M059J (cell line): ENCODE measurements at regions not wholly inside any gene's neighbourhood (a gene's known extent, or its start where the extent isn't known, plus 50 kb on each side); places are given as distances from the start of the nearest gene placed in this dataset.
A peak's percentile ranks its signal among the peaks of the same experiment; 100 is the strongest.

ENCODE experiments used
- DNase-seq: peaks from one replicate; pipeline ENCODE4 v3.0.0-alpha.2; 2012; ENCODE audit warnings: low read depth

DNA sequence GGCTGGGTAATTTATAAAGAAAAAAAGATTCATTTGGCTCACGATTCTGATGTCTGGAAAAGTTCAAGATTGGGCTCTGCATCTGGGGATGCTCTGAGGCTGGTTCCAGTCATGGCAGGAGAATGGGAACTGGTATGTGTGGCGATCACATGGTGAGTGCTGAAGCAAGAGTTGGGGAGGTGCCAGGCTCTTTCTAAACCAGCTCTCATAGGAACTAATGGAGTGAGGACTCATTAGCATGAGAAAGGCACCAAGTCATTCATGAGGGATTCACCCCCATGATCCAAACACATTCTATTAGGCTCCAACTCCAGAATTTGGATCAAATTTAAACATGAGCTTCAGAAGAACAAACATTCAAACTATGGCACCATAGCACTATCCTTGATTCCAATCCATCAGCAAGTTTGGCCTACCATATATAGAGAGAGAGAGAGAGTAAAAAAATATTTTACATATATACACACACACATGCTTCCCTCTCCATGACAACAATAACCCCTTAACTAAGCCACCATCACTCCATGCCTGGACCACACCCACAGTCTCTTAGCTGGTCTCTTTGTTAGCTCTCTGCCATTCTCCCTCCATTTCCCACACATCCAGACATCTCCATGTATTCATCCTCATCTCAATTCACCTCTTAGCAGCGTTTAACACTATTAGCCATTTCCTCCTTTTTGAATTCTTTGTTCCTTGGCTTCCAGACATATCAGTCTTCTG lies 57.9 kb downstream of the NPY start:
- no peak for DNase-seq

DNA sequence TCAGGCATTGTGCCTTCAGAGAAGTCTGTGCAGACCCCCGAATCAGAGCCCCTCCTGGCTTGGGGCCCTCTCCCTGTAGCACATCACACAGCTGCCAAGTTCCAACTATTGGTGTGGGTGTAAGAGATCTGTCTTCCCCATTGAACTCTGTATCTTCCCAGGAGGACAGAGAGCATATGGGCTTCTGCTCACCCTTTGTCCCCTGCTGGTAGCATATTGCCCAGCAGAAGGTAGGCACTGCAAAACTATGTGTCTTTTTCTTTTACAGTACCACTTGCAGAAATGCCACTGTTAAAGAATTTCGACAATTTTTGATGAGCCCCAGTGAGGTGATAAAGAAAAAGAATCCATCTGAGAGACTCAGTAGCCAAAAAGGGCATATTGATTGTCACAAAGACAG lies 59.6 kb downstream of the NPY start:
- DNase-seq = no peak

DNA sequence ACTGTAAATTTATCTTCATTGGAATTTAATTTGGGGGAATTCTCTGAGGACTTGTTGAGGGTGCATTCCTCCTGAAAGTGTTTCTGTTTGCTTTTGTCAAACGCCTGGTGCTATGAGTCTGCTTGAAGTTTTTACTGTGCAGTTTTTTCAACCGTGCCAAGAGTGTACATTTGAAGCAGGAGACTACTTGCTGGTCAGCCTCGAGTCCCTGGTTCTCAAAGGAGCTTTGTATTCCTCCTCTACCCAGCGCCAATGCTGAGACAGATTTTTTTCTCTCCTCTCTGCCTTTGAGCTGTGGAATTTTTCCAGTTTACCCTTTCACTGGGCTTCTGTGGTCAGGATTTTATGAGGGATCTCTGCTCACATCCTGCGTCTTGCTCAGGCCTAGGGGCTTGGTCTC lies 62.1 kb downstream of the NPY start:
- peak; percentile 86 for DNase-seq

DNA sequence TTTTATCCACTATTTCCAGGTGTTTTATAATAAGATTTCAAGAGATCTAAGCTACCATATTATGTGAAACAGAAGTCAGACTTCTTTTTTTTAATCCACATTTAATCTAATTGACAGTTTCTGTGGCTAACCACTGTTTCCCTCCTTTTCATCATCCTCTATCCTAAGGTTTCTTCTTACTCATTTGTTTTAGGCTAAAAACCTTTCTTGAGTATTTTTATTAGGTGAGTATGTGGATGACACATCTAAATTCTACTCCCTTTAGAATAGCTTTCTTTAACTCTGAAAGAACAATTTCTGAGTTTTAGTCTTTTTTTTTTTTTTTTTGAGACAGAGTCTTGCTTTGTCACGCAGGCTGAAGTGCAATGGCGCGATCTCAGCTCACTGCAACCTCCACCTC lies 62.7 kb downstream of the NPY start:
- DNase-seq = peak; percentile 79

DNA sequence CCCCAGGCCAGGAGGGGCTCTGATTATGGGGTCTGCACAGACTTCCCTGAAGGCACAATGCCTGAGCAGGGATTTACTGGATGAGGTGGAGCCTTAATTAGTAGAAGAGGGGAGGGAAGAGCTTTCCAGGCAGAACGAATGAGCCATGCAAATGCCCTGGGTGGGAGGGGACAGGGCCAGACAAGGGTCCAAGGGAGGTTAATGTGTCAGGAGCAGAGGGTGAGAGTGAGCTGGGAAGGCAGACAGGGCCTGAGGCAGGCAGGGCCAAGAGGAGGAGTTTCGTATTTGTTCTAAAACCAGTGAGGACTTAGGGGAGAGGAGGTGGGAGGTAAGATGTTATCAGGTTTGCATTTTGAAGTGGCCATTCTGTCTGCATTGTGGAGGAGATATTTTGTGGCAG lies 65.3 kb downstream of the NPY start:
- no peak for DNase-seq

DNA sequence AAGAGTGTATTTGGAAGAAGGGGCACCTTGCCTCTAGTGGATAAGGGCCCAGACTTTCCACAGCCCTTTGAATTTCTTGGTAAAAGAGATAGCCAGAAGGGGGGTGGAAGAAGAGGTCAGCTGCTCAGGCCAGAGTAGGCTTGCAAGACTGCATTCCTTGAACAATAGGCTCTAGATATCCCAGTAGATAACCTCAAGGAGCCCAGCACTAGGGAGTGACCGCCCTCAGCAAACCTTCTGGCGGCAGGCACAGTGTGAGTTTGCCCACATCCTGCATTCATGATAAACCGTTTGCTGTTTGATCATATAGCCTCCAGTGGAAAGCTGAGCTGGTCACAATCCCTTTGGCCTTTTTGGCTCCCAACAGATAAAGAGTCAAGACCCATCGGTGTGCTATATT lies 70.5 kb downstream of the NPY start:
- DNase-seq = no peak

DNA sequence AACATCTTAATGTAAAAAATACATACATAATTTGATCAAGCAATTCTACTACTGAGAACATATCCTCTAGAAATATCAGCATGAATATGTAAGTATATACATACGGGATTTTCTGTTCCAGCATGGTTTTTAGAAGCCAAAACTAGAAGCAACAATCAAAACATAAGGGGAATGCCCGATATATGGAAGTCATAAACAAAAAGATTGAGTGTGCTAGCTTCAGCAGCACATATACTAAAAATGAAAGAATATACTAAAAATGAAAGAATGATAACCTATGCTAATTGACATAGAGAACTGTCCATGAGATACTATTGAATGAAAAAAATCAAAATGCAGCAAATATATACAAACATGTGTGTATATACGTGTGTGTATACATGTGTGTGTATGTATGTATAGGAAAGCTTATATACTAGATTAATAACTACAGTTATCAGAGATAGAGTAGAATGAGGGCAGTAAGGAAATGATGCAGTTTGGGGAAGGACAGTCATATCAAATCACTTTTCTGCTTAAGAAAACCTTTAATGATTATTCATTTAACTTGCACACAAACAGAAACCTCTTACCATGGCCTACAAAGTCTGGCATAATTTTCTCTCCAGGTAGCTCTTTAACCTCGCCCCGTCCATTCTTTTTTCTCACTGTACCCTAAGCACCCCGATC lies 72.9 kb downstream of the NPY start:
- no peak for DNase-seq

DNA sequence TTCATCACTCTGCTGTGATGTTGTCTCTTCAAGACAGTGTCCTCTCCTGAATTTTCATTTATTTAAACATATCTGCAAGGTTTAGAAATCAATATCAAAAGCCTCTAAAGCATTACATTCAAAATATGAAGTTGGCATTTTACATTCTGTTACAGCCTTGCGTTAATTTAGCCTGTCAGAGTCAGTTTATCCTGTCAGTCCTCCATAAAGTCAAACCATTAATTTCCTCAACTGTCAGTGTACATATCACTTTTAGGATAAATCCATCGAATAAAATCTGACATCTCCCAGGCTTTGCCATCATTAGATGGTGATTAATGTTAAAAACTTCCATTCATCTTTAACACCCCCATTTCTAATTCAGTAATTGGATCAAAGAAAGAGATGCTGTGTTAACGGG lies 77.0 kb downstream of the NPY start:
- DNase-seq = no peak

DNA sequence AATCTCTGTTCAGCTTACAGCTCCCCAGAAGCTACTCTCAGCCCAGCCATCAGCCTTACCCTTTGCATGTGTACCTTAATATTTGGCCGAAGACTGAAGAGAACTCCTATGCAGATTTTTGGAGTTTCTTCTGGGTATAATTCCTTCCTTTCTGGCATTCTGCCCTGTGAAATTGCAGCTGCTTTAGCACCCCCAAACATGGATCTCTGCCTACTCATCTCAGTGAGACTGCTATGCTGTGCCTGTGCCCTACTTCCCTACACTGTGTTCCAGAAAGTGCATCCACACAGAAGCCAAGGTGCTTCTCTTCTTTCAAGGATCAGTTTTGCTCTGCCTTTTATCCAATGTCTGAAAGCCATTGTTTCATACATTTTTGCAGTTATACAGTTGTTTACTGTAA lies 81.6 kb downstream of the NPY start:
- no peak for DNase-seq

DNA sequence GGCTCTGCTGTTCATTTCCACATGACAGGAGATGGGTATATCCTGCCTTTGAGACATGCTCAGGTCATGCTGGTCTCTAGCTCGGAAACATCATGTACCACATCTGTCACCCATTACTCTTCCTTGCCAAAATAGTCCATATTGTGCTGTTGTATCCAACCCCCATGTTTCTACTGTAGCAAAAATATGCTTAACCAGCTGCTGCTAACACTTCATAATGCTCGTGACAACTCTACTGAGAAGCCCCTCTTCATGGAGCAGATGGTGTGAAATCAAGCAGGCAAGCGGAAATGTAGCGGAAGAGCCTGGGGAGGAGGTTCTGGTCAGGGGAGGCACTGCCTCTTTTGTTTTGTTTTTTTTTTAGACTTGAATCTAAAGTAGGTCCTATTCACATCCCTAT lies 82.9 kb downstream of the NPY start:
- DNase-seq = no peak

DNA sequence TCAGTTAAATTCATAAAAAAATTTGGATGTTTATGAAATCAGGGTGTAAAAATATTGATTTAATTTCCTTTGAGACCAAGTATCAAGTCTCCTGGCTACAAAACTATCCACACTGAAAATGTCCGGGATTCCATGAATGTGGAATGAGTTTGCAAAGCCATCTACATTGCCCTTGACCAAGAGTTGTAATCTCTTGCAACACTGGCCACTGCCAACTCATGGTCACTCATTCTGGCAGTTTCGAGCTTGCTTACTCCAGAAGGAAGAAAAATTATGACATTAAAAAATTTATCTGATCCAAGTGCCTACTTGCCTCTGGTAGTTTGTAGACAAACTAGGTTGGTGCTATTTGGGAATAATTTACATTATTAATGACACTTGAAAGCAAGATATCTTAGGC lies 84.2 kb downstream of the NPY start:
- DNase-seq = no peak

DNA sequence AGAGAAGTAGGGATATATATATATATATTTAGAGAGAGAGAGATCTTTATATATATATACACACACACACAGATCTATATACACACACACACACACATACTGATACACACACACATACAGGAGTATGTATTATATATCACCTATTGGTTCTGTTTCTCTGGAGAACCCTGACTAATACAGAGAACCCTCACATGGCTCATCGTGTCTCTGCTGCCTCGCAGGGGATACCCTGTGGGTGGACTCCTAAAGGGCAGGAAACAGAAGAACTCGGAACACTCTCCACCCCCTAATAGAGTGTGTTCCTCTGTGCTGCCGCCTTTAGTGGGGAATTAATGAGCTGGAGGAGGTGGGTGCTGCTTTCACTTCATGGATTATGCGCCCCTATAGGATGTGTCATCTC lies 86.6 kb downstream of the NPY start:
- DNase-seq = no peak

DNA sequence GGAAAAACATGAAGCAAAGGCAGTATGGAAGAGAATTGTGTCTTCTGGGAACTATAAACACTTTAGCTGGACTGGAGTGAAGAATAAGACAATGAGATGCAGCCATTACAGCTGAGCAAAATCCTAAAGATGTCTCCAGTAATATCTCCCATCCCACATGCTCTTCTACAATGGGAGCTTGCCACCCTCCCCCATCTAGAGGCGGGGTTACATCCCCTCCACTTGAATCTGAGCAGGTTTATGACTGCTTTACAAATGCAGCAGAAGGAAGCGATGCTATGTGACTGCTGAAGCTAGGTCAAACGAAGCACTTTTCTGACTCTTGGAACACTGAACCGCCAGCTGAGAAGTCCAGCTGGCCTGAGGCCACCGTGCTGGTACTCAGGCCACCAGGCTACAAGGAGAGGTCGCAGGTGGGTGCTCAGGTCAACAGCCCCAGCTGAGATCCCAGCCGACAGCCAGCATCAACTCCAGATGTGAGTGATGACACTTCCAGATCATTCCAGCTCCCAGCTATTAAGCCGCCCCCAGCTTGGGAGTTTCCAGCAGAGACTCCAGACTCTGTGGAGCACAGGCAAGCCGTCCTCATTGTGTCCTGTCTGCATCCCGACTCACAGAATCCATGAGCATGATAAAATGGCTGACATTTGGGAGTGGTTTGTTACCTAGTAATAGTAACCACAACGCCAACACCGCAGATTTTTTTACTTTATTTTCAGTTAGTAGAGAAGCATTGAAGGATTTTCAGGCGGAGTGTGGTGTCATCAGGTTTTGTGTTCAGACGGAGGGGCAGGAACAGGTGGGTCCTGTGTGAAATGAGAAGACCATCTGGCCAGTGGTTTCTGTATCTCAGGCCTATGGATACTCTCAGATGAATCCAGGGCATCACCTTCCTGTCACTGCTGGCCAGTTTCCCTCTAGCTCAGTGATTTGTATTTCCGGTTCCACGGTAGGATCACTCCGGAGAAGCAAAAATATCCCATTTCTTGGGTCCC lies 89.3 kb downstream of the NPY start:
- DNase-seq = no peak

DNA sequence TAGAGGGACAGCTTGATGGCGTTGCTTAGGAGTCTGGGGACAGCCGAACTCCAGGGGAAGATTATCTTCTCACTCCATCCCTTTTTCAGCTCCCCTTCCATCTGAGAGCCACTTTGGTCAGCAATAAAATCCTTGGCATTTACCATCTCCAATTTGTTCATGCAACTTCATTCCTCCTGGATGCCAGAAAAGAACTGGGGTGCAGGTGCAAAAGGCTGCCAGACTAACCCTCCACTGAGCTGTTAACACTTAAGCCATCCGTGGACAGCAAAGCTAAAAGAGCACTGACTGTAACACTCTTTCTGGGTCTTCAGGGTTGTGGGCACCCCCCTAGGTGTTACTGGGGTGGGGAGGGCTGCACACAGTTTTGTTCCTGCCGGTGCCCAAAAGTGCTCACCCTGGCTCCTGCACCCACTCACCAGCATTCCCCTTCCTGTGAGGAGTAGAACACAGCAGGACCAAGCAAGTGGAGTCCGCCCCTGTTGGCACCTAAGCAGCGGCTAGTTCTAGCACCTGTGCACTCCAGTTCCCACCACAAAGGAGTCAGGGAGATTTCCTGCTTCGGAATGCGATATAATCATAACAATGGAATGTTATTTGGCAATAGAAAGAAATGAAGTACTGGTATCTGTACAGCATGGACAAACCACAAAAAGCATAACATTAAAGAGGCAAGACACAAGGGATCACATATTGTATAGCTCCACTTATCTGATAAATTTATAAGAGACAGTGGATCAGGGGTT lies 95.1 kb downstream of the NPY start:
- peak; percentile 82 for DNase-seq

DNA sequence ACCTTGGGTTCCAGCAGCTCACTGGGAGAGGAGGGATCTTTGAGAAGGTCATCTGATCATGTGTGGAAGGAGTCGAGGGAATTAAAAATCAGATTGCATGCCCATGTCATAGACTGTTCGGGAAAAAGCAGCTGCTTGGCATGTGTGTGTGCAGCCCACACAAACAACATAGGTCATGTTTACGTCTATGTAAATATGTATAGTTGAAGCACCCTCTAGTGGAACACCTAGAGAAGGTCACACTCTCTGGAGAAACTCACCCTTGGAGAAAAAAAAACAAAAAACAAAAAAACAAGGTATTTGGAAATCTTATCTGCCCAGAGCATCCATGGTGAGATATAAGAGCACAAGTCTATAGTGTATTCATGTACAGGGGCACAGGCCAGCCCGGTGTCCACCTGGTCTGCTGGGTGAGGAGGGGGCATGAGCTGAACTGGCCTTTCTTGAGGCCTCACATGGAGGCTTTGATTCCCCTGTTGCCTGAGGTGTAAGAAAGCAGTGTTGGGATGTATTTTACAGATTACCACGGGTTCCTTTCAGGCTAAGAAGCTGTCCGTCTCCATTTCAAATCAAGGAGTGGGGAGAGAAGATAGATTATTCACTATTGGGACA lies 98.0 kb downstream of the NPY start:
- DNase-seq = peak; percentile 27

DNA sequence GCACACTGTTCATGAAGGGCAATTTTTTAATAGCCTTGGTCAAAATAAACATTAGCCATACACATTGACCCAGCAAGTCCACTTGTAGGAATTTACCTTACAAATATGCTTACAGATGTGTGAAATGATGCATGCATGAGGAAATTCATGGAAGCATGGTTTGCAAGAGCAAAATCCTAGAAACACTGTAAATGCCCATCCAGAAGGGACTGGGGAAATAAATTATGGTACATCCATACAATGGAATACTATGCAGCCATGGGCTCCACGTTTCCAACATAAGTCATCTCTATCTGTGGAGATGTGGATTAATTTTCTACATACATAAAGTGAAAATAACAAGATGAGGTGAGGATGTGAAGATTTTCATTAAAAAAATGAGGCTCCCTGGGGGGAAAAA lies 99.1 kb downstream of the NPY start:
- no peak for DNase-seq

DNA sequence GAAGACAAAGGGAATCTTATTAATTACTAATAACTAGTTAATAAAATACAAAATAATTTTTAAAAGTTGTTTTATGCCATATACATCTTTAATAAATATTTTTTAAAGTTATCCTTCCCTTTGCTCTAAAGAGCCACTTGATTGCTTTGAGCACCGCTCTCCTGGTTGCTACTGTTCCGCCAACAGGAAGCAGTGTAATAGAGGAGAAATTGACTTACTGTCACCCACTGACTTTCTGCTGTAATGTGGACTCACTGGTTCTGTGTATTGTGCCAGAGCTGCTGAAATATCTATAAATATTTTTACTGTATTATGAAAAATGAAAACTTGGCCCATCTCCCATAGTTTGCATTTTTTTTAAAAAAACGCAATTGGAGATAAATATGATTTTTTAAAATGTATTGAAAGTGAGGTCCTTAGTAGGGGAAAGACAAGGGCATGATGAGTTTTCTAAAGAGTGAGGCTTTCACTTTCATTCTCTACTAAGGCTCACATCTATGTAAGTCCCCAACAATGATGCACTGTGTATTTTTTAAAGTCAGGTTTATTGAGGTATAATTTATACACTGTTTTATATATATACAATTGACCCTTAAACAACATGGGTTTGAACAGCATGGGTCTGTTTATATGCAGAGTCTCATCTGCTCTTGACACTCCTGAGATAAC lies 100.5 kb downstream of the NPY start:
- DNase-seq = no peak

DNA sequence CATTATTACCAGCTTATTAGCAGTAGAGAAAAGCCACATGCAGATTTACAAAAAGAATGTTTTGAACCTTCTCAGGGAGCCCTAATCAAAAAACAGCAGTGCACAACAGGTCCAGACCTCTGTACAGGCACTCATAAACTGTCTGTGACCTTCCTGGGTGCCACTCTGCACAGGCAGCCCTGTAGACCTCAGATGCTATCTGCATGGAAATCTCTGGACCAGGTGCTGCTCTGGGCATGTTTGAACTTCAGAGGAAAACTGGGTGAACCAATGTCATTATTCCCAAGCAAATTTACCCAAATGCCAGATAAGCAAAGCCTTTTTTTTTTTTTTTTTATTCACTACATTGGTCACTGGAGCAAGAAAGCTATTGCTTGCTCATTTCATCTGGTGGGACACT lies 104.2 kb downstream of the NPY start:
- DNase-seq = no peak

DNA sequence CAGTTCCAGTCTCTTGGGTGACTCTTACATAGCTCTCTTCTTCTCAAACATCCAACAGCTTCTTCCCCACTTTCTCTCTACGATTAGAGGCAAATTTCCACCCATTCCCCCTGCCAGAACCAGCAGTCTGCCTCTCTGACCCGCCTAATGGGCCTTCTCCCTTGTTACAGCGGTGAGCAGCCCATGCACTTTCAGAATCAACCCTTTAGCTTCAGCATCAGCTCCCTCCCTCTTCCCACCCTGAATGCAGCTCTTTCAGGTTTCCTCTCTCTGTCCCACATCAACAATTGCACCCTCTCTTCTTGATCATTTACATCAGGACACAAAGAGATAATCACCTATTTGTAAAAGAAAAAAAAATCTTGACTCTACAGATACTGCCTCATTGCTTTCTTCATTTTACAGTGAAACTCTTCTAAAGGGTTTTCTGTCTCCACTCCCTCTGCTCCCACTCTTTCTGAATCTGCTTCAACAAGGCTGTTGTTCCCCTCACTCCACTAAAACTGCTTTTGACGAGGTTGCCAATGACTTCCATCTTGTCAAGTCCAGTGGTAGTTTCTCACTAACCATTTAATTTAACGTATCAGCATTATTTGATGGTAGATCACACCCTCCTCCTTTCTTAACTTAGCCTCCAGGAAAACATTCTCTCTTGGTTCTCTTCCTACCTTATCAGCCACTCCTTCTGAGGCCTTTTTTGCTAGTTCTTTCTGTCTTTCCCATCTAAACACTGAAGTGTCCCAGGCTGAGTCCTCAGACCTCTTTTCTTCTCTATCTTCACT lies 106.6 kb downstream of the NPY start:
- DNase-seq = no peak

DNA sequence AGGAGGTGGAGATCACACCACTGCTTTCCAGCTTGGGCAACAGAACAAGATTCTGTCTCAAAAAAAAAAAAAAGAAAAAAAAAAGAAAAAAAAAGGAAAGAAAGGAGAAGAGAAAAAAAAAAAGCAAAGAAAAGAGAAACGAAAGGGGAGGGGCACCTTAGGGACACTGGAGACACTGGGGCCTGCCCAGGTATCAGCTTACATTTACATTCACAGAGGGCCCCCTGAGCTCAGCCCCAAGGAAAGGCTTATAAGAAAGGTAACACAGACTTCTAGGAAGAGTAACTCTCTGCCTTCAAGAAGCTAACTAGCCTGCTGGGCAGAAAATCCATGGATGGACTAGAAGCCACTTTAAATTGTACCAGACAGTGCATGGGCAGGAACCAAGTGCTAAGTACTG lies 108.8 kb downstream of the NPY start:
- DNase-seq = no peak
